Activated CD8-positive, alpha-beta T cell treated with anti-CD3 and anti-CD28 coated beads for 36 hours (primary cell): ENCODE measurements at regions not wholly inside any gene's neighbourhood (a gene's known extent, or its start where the extent isn't known, plus 50 kb on each side); places are given as distances from the start of the nearest gene placed in this dataset.

Experiments used
- ATAC-seq: fragments of 200-7000 bp; cut with Tn5 transposase; one replicate; pipeline ENCODE4 v1.10.0; 2021; ENCODE audit warnings: mild to moderate bottlenecking, moderate library complexity
- CTCF ChIA-PET: fragments of 350-600 bp; sonication (Branson Sonifier 250); formaldehyde crosslinking; loops from one replicate; lab custom pipeline; 2021; ENCODE audit warnings: antibody characterized with exemption; lab: Charles Lee
- POLR2A ChIA-PET: fragments of 350-600 bp; sonication (Branson Sonifier 250); formaldehyde crosslinking; loops from one replicate; lab custom pipeline; 2021; ENCODE audit warnings: antibody characterized with exemption; lab: Charles Lee
- DNase-seq: peaks from one replicate; pipeline ENCODE4 v3.0.0-alpha.2; 2020
- H3K27ac Mint-ChIP-seq: one replicate; pipeline ENCODE4 v1.8.0; 2021; ENCODE audit warnings: mild to moderate bottlenecking, mixed read lengths
- H3K27me3 Mint-ChIP-seq: one replicate; pipeline ENCODE4 v1.8.0; 2021; ENCODE audit warnings: mixed read lengths
- H3K36me3 Mint-ChIP-seq: one replicate; pipeline ENCODE4 v1.8.0; 2021; ENCODE audit warnings: low read depth, mixed read lengths
- H3K4me1 Mint-ChIP-seq: one replicate; pipeline ENCODE4 v1.8.0; 2021; ENCODE audit warnings: low read depth, mixed read lengths
- H3K4me3 Mint-ChIP-seq: one replicate; pipeline ENCODE4 v1.8.0; 2021; ENCODE audit warnings: mild to moderate bottlenecking, moderate library complexity, mixed read lengths
- H3K9me3 Mint-ChIP-seq: one replicate; pipeline ENCODE4 v1.8.0; 2021; ENCODE audit warnings: mixed read lengths
- CTCF ChIP-seq: fragments of 200-600 bp; IDR thresholded peaks from one replicate; pipeline ENCODE4 v1.8.0; 2022; ENCODE audit warnings: antibody characterized with exemption, mild to moderate bottlenecking
- intact Hi-C: fragments of 100-400 bp; cut with micrococcal nuclease; formaldehyde crosslinking; loops from one replicate; pipeline ENCODE4 v1.10.0; 2022

- peaks cover 7% of the 10 kb centered on the region for H3K27me3 Mint-ChIP-seq
- H3K36me3 Mint-ChIP-seq, result no peaks in the 10 kb centered on the region
- no peak overlapping the region for H3K4me3 Mint-ChIP-seq
- TF ChIP-seq CTCF, result no peak
- no peaks in the 10 kb centered on the region for H3K4me1 Mint-ChIP-seq
- ATAC-seq (no peak), DNase-seq (no peak)
- H3K9me3 Mint-ChIP-seq, result no peaks in the 10 kb centered on the region
- CTCF ChIA-PET, result interaction anchor here (1.2 kb wide), 1 partner anchor 80 kb away, joined by 3 read pairs; no protein-coding TSS in a partner anchor
- intact Hi-C loops, result no loop called here
- POLR2A ChIA-PET, result no interaction called here
- no peak overlapping the region for H3K27ac Mint-ChIP-seq
These were observed 160.7 kb downstream of the BUD13 start for GRCh38 chr11:116611998-116612620.

GRCh38 chr11:116610190-116610589 is 162.6 kb downstream of the BUD13 start:
- no peak overlapping the region for H3K4me3 Mint-ChIP-seq
- CTCF ChIA-PET, result no interaction called here
- peaks cover 14% of the 10 kb centered on the region for H3K27me3 Mint-ChIP-seq

GRCh38 chr11:116607027-116607426 is 165.8 kb downstream of the BUD13 start:
- ChIA-PET CTCF (no interaction called here), POLR2A (no interaction called here)
- Mint-ChIP-seq H3K36me3 (no peaks in the 10 kb centered on the region), H3K4me1 (no peaks in the 10 kb centered on the region), H3K27me3 (peaks cover 10% of the 10 kb centered on the region), H3K9me3 (no peaks in the 10 kb centered on the region), H3K4me3 (no peak overlapping the region), H3K27ac (no peak overlapping the region)
- ATAC-seq (no peak), DNase-seq (no peak)
- intact Hi-C loops, result no loop called here
- TF ChIP-seq CTCF, result no peak

More at GRCh38 chr11:116610190-116610589, 162.6 kb downstream of the BUD13 start:
- no peaks in the 10 kb centered on the region for H3K36me3 Mint-ChIP-seq
- no peak for DNase-seq
- intact Hi-C loops, result no loop called here
- no peak overlapping the region for H3K27ac Mint-ChIP-seq
- no peaks in the 10 kb centered on the region for H3K9me3 Mint-ChIP-seq
- no peak for TF ChIP-seq CTCF
- POLR2A ChIA-PET, result no interaction called here
- no peaks in the 10 kb centered on the region for H3K4me1 Mint-ChIP-seq
- ATAC-seq, result no peak

GRCh38 chr11:116605543-116606459 is 167.0 kb downstream of the BUD13 start:
- intact Hi-C loops, result no loop called here
- Mint-ChIP-seq H3K4me1 (no peaks in the 10 kb centered on the region), H3K27me3 (peaks cover 6% of the 10 kb centered on the region), H3K9me3 (no peaks in the 10 kb centered on the region), H3K4me3 (no peak overlapping the region), H3K36me3 (no peaks in the 10 kb centered on the region), H3K27ac (no peak overlapping the region)
- ChIA-PET POLR2A (no interaction called here), CTCF (no interaction called here)
- ATAC-seq, result no peak
- DNase-seq, result peak; percentile 65
- no peak for TF ChIP-seq CTCF

- H3K4me3 Mint-ChIP-seq, result no peak overlapping the region
- intact Hi-C loops, result no loop called here
- ChIA-PET CTCF (no interaction called here), POLR2A (no interaction called here)
- peaks cover 6% of the 10 kb centered on the region for H3K27me3 Mint-ChIP-seq
- no peaks in the 10 kb centered on the region for H3K36me3 Mint-ChIP-seq
- H3K27ac Mint-ChIP-seq, result no peak overlapping the region
- no peak for TF ChIP-seq CTCF
- H3K4me1 Mint-ChIP-seq, result no peaks in the 10 kb centered on the region
- no peak for DNase-seq
- H3K9me3 Mint-ChIP-seq, result no peaks in the 10 kb centered on the region
- no peak for ATAC-seq
These were observed 169.0 kb downstream of the BUD13 start for GRCh38 chr11:116603728-116604323.
